SW 1271 (cell line): ENCODE measurements at regions not wholly inside any gene's neighbourhood (a gene's known extent, or its start where the extent isn't known, plus 50 kb on each side); places are given as distances from the start of the nearest gene placed in this dataset.
"Not testable (repeated sequence)": the region's sequence is repeated elsewhere in the genome, so short reads cannot be mapped to it uniquely, and the experiment has no call there.

Source experiments
- DNase-seq, 2 experiments: peaks; one replicate each; lab custom pipeline; 2025; lab: John Stamatoyannopoulos, UW

GRCh38 chr5:1748271-1748670 is 51.4 kb downstream of the MRPL36 start:
- DNase-seq = no peak

GRCh38 chr5:1747803-1748085 is 51.9 kb downstream of the MRPL36 start:
- no peak for DNase-seq

- no peak for DNase-seq
Observed at GRCh38 chr5:1747079-1747802, 52.4 kb downstream of the MRPL36 start.

- no peak for DNase-seq
Observed at GRCh38 chr5:1746371-1747078, 53.1 kb downstream of the MRPL36 start.

GRCh38 chr5:1745796-1746370 is 53.8 kb downstream of the MRPL36 start:
- no peak for DNase-seq

GRCh38 chr5:1745123-1745795 is 54.4 kb downstream of the MRPL36 start:
- no peak for DNase-seq

- DNase-seq = no peak
Observed at GRCh38 chr5:1744393-1745122, 55.1 kb downstream of the MRPL36 start.

- DNase-seq = no peak
Observed at GRCh38 chr5:1743769-1744085, 55.9 kb downstream of the MRPL36 start.

GRCh38 chr5:1743061-1743768 is 56.4 kb downstream of the MRPL36 start:
- DNase-seq = no peak

GRCh38 chr5:1737790-1738405 is 61.7 kb downstream of the MRPL36 start:
- peak in 1 of 2 experiments; percentile 54 for DNase-seq

GRCh38 chr5:1736889-1737711 is 62.5 kb downstream of the MRPL36 start:
- no peak for DNase-seq

- no peak for DNase-seq
Observed at GRCh38 chr5:1736065-1736464, 63.6 kb downstream of the MRPL36 start.

- DNase-seq = no peak
Observed at GRCh38 chr5:1735320-1735970, 64.2 kb downstream of the MRPL36 start.

- DNase-seq = no peak
Observed at GRCh38 chr5:1734908-1735289, 64.7 kb downstream of the MRPL36 start.

GRCh38 chr5:1734271-1734907 is 65.2 kb downstream of the MRPL36 start:
- no peak for DNase-seq

GRCh38 chr5:1733369-1733768 is 66.3 kb downstream of the MRPL36 start:
- no peak for DNase-seq

GRCh38 chr5:1732945-1733344 is 66.7 kb downstream of the MRPL36 start:
- DNase-seq = no peak

- no peak for DNase-seq
Observed at GRCh38 chr5:1732238-1732941, 67.2 kb downstream of the MRPL36 start.

- not testable (repeated sequence) for DNase-seq
Observed at GRCh38 chr5:1731855-1732237, 67.8 kb downstream of the MRPL36 start.
